ENCODE measurements at regions not wholly inside any gene's neighbourhood (a gene's known extent, or its start where the extent isn't known, plus 50 kb on each side); places are given as distances from the start of the nearest gene placed in this dataset.

- Histone ChIP-seq H3K4me1 (ENCODE audit: insufficient read depth, low read length) (peaks cover 2% of the 10 kb centered on the region), H3K23me2 (ENCODE audit: insufficient read length, low read depth, low read length, poor library complexity, severe bottlenecking) (no peaks in the 10 kb centered on the region), H2BK12ac (ENCODE audit: insufficient read length, low read depth, low read length) (no peak overlapping the region), H3K79me2 (ENCODE audit: insufficient read depth, low read length) (no peaks in the 10 kb centered on the region), H3K27ac (ENCODE audit: insufficient read length, low read depth, low read length) (no peak overlapping the region), H3K23ac (ENCODE audit: insufficient read length, low read depth, low read length) (no peak overlapping the region), H3K9me3 (ENCODE audit: control insufficient read depth, low read depth, low read length) (no peaks in the 10 kb centered on the region), H3T11ph (ENCODE audit: low read length) (no peak overlapping the region), H3K27me3 (ENCODE audit: insufficient read depth, low read length) (no peaks in the 10 kb centered on the region), H2BK120ac (ENCODE audit: low read depth, low read length, poor library complexity, severe bottlenecking) (no peak overlapping the region), H3K14ac (ENCODE audit: insufficient read depth, low read length) (no peak overlapping the region), H3K4ac (ENCODE audit: low read depth, low read length) (no peak overlapping the region), H4K91ac (ENCODE audit: insufficient read length, low read depth, low read length) (no peak overlapping the region), H3K18ac (ENCODE audit: insufficient read length, low read depth, low read length) (no peak overlapping the region), H2BK5ac (ENCODE audit: insufficient read length, low read length) (no peak overlapping the region), H4K20me1 (ENCODE audit: control insufficient read depth, insufficient read depth, insufficient read length) (no peaks in the 10 kb centered on the region), H4K5ac (ENCODE audit: insufficient read length, low read depth, low read length) (no peak overlapping the region), H3K9ac (ENCODE audit: extremely low read depth, insufficient read length, low read length) (no peak overlapping the region), H2BK20ac (ENCODE audit: low read depth, low read length, poor library complexity, severe bottlenecking) (peak overlapping the region; percentile 60), H3K79me1 (ENCODE audit: insufficient read depth, low read depth, low read length, poor library complexity, severe bottlenecking) (no peaks in the 10 kb centered on the region), H4K8ac (replicated peaks; ENCODE audit: insufficient read length, low read depth, low read length) (no peak overlapping the region), H2AK5ac (ENCODE audit: insufficient read length, low read length) (no peak overlapping the region), H2AFZ (ENCODE audit: low read length) (no peak overlapping the region), H3K56ac (ENCODE audit: insufficient read length, low read depth, low read length) (no peak overlapping the region), H2BK15ac (ENCODE audit: low read depth, low read length) (no peak overlapping the region), H3K4me2 (ENCODE audit: insufficient read depth, insufficient read length, low read length) (no peak overlapping the region)
- Mint-ChIP-seq H3K36me3 (ENCODE audit: insufficient read depth in 1 of 3, low read depth in 3 of 3) (peaks cover 6 to 17% (median 14%) of the 10 kb centered on the region in 3 experiments), H3K4me1 (peaks cover 10 to 19% of the 10 kb centered on the region in 2 experiments), H3K27ac (0 out of 7 replicates have a peak overlapping the region, but pooled peaks of 1 of the 3 experiments have one; percentile 2), H3K9me3 (peaks cover 9 to 13% of the 10 kb centered on the region in 2 experiments; a peak in 4 of 5 replicates), H3K4me3 (no peak overlapping the region), H3K27me3 (ENCODE audit: low read depth) (no peaks in the 10 kb centered on the region; the same call in 1 of the 2 replicates)
- no peak for DNase-seq
- TF ChIP-seq CTCF (conservative IDR thresholded peaks at IDR 0.05): no peak
- WGBS (ENCODE audit: extremely low coverage, insufficient read length, low lambda C conversion rate): no CpG with 5 or more reads among the region's 1 CpG
These were observed 412.6 kb upstream of the CTNND2 start for GRCh38 chr5:12316812-12317211.
